OCI-LY7 (cell line): ENCODE measurements at regions not wholly inside any gene's neighbourhood (a gene's known extent, or its start where the extent isn't known, plus 50 kb on each side); places are given as distances from the start of the nearest gene placed in this dataset.

Source experiments
- BruUV-seq: library from RNA; stranded (reverse); fragments of 400-500 nt; replicated peaks from 2 replicates; lab custom pipeline; 2021; lab: Mats Ljungman, UMichigan
- CTCF ChIA-PET: fragments of 300-600 bp; sonication (Branson Sonifier 250); formaldehyde crosslinking; loops from one replicate; lab custom pipeline; 2022; ENCODE audit warnings: antibody characterized with exemption; ENCODE audit not compliant: unreplicated experiment; lab: Charles Lee
- POLR2A ChIA-PET: fragments of 300-600 bp; sonication (Branson Sonifier 250); formaldehyde crosslinking; loops from one replicate; lab custom pipeline; 2022; ENCODE audit warnings: antibody characterized with exemption; lab: Charles Lee
- DNase-seq: peaks from one replicate; pipeline ENCODE4 v3.0.0-alpha.2; 2015; ENCODE audit warnings: low spot score
- H2AFZ ChIP-seq: fragments of 200-600 bp; sonication (generic), shearing (Covaris generic); 2 replicates; pipeline ENCODE4 v1.6.1; 2014; ENCODE audit warnings: mild to moderate bottlenecking, antibody characterized with exemption, low read length, moderate library complexity
- H3K27ac ChIP-seq: fragments of 200-600 bp; sonication (generic); 2 replicates; pipeline ENCODE4 v1.5.1; 2014; ENCODE audit warnings: mixed run types, low read depth, mild to moderate bottlenecking, moderate library complexity, low read length, inconsistent platforms; ENCODE audit not compliant: poor library complexity, severe bottlenecking
- H3K36me3 ChIP-seq: fragments of 200-600 bp; sonication (generic); 2 replicates; pipeline ENCODE4 v1.6.1; 2014; ENCODE audit warnings: mild to moderate bottlenecking, antibody characterized with exemption, low read length, moderate library complexity, mixed read lengths; ENCODE audit not compliant: insufficient read depth
- H3K4me1 ChIP-seq: fragments of 200-600 bp; sonication (generic); 2 replicates; pipeline ENCODE4 v1.5.1; 2014; ENCODE audit warnings: mild to moderate bottlenecking, low read length; ENCODE audit not compliant: insufficient read depth, poor library complexity, severe bottlenecking
- H3K4me2 ChIP-seq: fragments of 200-600 bp; sonication (generic); 2 replicates; pipeline ENCODE4 v1.6.1; 2014; ENCODE audit warnings: mild to moderate bottlenecking, low read length
- H3K4me3 ChIP-seq: fragments of 200-600 bp; sonication (generic); 2 replicates; pipeline ENCODE4 v1.5.1; 2014; ENCODE audit warnings: mild to moderate bottlenecking, low read depth, low read length; ENCODE audit not compliant: poor library complexity, severe bottlenecking
- H3K79me2 ChIP-seq: fragments of 200-600 bp; sonication (generic); 2 replicates; pipeline ENCODE4 v1.6.1; 2016; ENCODE audit warnings: low read depth, mild to moderate bottlenecking, low read length, moderate library complexity, mixed read lengths; ENCODE audit not compliant: insufficient read depth
- H3K9me2 ChIP-seq: fragments of 200-600 bp; sonication (generic); 2 replicates; pipeline ENCODE4 v1.6.1; 2016; ENCODE audit warnings: mild to moderate bottlenecking, low read length, mixed read lengths; ENCODE audit not compliant: insufficient read depth
- H3K9me3 ChIP-seq: fragments of 200-600 bp; sonication (generic); 2 replicates; pipeline ENCODE4 v1.6.1; 2014; ENCODE audit warnings: mild to moderate bottlenecking, mixed run types, low read length, mixed read lengths
- H4K20me1 ChIP-seq: fragments of 200-600 bp; sonication (generic); 2 replicates; pipeline ENCODE4 v1.6.1; 2014; ENCODE audit warnings: mild to moderate bottlenecking, antibody characterized with exemption, low read length, moderate library complexity, mixed read lengths; ENCODE audit not compliant: insufficient read depth
- CTCF ChIP-seq: fragments of 200-600 bp; sonication (generic); conservative IDR thresholded peaks from 2 replicates; pipeline ENCODE4 v1.5.1; 2014; ENCODE audit warnings: mild to moderate bottlenecking, antibody characterized with exemption, low read length, moderate library complexity, mixed read lengths
- EZH2phosphoT487 ChIP-seq: fragments of 200-600 bp; sonication (generic); IDR thresholded peaks from 2 replicates; pipeline ENCODE4 v1.6.1; 2018; ENCODE audit warnings: low read depth, borderline replicate concordance, mild to moderate bottlenecking, mixed run types, antibody characterized with exemption, low read length, moderate library complexity, mixed read lengths
- intact Hi-C: fragments of 100-400 bp; cut with micrococcal nuclease; formaldehyde crosslinking; loops from one replicate; pipeline ENCODE4 v1.10.0; 2022; ENCODE audit not compliant: unreplicated experiment

- ChIA-PET CTCF (no interaction called here), POLR2A (no interaction called here)
- peak overlapping the region; percentile 22 for H3K27ac ChIP-seq
- intact Hi-C loops: no loop called here
- peak; percentile 45 for DNase-seq
- H3K4me2 ChIP-seq: 0 out of 2 replicates have a peak overlapping the region, but pooled peaks have one; percentile 5
- H3K9me3 ChIP-seq: peaks cover 18% of the 10 kb centered on the region; the same call in 1 of the 2 replicates
- no peak overlapping the region for H3K4me3 ChIP-seq
- no peaks in the 10 kb centered on the region for H3K9me2 ChIP-seq
- H3K79me2 ChIP-seq: no peaks in the 10 kb centered on the region
- BruUV-seq: no TSS peak
- H3K4me1 ChIP-seq: peaks cover 8% of the 10 kb centered on the region
- H2AFZ ChIP-seq: peak overlapping the region; percentile 49; the same call in 1 of the 2 replicates
- H3K36me3 ChIP-seq: no peaks in the 10 kb centered on the region; the same call in 1 of the 2 replicates
- no peak for TF ChIP-seq EZH2phosphoT487
- no peak for TF ChIP-seq CTCF
- H4K20me1 ChIP-seq: no peaks in the 10 kb centered on the region
These were observed 165.2 kb downstream of the VRK1 start for GRCh38 chr14:96962337-96962736.

GRCh38 chr14:96964726-96965415, 167.7 kb downstream of the VRK1 start:
- Histone ChIP-seq H3K9me3 (peaks cover 24% of the 10 kb centered on the region; the same call in 1 of the 2 replicates), H3K9me2 (no peaks in the 10 kb centered on the region), H3K4me3 (no peak overlapping the region), H3K4me1 (peaks cover 8% of the 10 kb centered on the region), H3K27ac (no peak overlapping the region), H4K20me1 (no peaks in the 10 kb centered on the region), H2AFZ (no peak overlapping the region), H3K79me2 (no peaks in the 10 kb centered on the region), H3K36me3 (no peaks in the 10 kb centered on the region; the same call in 1 of the 2 replicates), H3K4me2 (no peak overlapping the region)
- no peak for TF ChIP-seq CTCF
- TF ChIP-seq EZH2phosphoT487: no peak
- DNase-seq: no peak
- ChIA-PET CTCF (no interaction called here), POLR2A (no interaction called here)
- intact Hi-C loops: no loop called here
- BruUV-seq: no TSS peak
